Caki2 (cell line): ENCODE measurements at regions not wholly inside any gene's neighbourhood (a gene's known extent, or its start where the extent isn't known, plus 50 kb on each side); places are given as distances from the start of the nearest gene placed in this dataset.
A peak's percentile ranks its signal among the peaks of the same experiment; 100 is the strongest.

Experiments used
- DNase-seq: peaks from one replicate; pipeline ENCODE4 v3.0.0-alpha.2; 2015; ENCODE audit warnings: low read depth
- in situ Hi-C: cut with HindIII; loops from 2 replicates; pipeline ENCODE4 v1.10.0; 2016; ENCODE audit warnings: low sequenced_read_pairs, low pct_unique_long_range_greater_than_20kb, mixed read lengths

- in situ Hi-C loops = no loop called here
- DNase-seq = peak; percentile 45
Measured at GRCh38 chr2:43171789-43172188, 54.6 kb downstream of the ZFP36L2 start.

GRCh38 chr2:43170405-43171105, 55.9 kb downstream of the ZFP36L2 start:
- in situ Hi-C loops = no loop called here
- no peak for DNase-seq

- peak; percentile 46 for DNase-seq
- in situ Hi-C loops = no loop called here
Measured at GRCh38 chr2:43169987-43170386, 56.4 kb downstream of the ZFP36L2 start.

GRCh38 chr2:43169099-43169945, 57.1 kb downstream of the ZFP36L2 start:
- in situ Hi-C loops = no loop called here

GRCh38 chr2:43168016-43168369, 58.4 kb downstream of the ZFP36L2 start:
- DNase-seq = no peak
- in situ Hi-C loops = no loop called here

More at GRCh38 chr2:43169099-43169945, 57.1 kb downstream of the ZFP36L2 start:
- DNase-seq = no peak

- DNase-seq = no peak
- in situ Hi-C loops = no loop called here
Measured at GRCh38 chr2:43165378-43166069, 60.9 kb downstream of the ZFP36L2 start.

- in situ Hi-C loops = no loop called here
Measured at GRCh38 chr2:43164686-43165085, 61.7 kb downstream of the ZFP36L2 start.

GRCh38 chr2:43163584-43164270, 62.7 kb downstream of the ZFP36L2 start:
- DNase-seq = no peak
- in situ Hi-C loops = no loop called here

More at GRCh38 chr2:43164686-43165085, 61.7 kb downstream of the ZFP36L2 start:
- DNase-seq = no peak

- in situ Hi-C loops = no loop called here
- DNase-seq = no peak
Measured at GRCh38 chr2:43162511-43162776, 64.0 kb downstream of the ZFP36L2 start.

- no peak for DNase-seq
- in situ Hi-C loops = no loop called here
Measured at GRCh38 chr2:43161650-43162510, 64.5 kb downstream of the ZFP36L2 start.

- in situ Hi-C loops = no loop called here
- no peak for DNase-seq
Measured at GRCh38 chr2:43160778-43161177, 65.6 kb downstream of the ZFP36L2 start.

- in situ Hi-C loops = no loop called here
- peak; percentile 35 for DNase-seq
Measured at GRCh38 chr2:43159797-43160196, 66.6 kb downstream of the ZFP36L2 start.

- DNase-seq = peak; percentile 84
- in situ Hi-C loops = no loop called here
Measured at GRCh38 chr2:43158259-43158880, 68.0 kb downstream of the ZFP36L2 start.

GRCh38 chr2:43157506-43158246, 68.7 kb downstream of the ZFP36L2 start:
- no peak for DNase-seq
- in situ Hi-C loops = no loop called here

GRCh38 chr2:43155851-43156411, 70.5 kb downstream of the ZFP36L2 start:
- DNase-seq = no peak

GRCh38 chr2:43154685-43155084, 71.7 kb downstream of the ZFP36L2 start:
- DNase-seq = no peak
- in situ Hi-C loops = no loop called here

More at GRCh38 chr2:43155851-43156411, 70.5 kb downstream of the ZFP36L2 start:
- in situ Hi-C loops = no loop called here
